GM23338 (cell line): ENCODE measurements at regions not wholly inside any gene's neighbourhood (a gene's known extent, or its start where the extent isn't known, plus 50 kb on each side); places are given as distances from the start of the nearest gene placed in this dataset.

Experiments
- ATAC-seq: fragments of 200-7000 bp; cut with Tn5 transposase; 3 replicates; pipeline ENCODE4 v1.9.1; 2020
- DNase-seq: peaks from one replicate; pipeline ENCODE4 v3.0.0-alpha.2; 2015; ENCODE audit warnings: low spot score
- H2AFZ ChIP-seq: fragments of 200-600 bp; sonication (generic); 2 replicates; pipeline ENCODE4 v1.8.0; 2016; ENCODE audit warnings: antibody characterized with exemption, mild to moderate bottlenecking, moderate library complexity
- H3F3A ChIP-seq: fragments of 200-600 bp; sonication (generic); replicated peaks from 2 replicates; pipeline ENCODE4 v1.8.0; 2017; ENCODE audit warnings: antibody characterized with exemption, mixed run types, low read depth
- H3K27ac ChIP-seq: fragments of 200-600 bp; sonication (generic); 2 replicates; pipeline ENCODE4 v1.6.1; 2016; ENCODE audit warnings: low read depth
- H3K27me3 ChIP-seq: fragments of 200-600 bp; sonication (generic); 2 replicates; pipeline ENCODE4 v1.8.0; 2016; ENCODE audit warnings: mild to moderate bottlenecking, mixed run types, moderate library complexity; ENCODE audit not compliant: insufficient read depth
- H3K36me3 ChIP-seq: fragments of 200-600 bp; sonication (generic); 2 replicates; pipeline ENCODE4 v1.8.0; 2016; ENCODE audit warnings: mild to moderate bottlenecking; ENCODE audit not compliant: insufficient read depth
- H3K4me1 ChIP-seq: fragments of 200-600 bp; sonication (generic); 2 replicates; pipeline ENCODE4 v1.8.0; 2016; ENCODE audit warnings: mild to moderate bottlenecking, moderate library complexity; ENCODE audit not compliant: insufficient read depth
- H3K4me2 ChIP-seq: fragments of 200-600 bp; sonication (generic); 2 replicates; pipeline ENCODE4 v1.7.1; 2017; ENCODE audit warnings: mixed run types
- H3K4me3 ChIP-seq: fragments of 200-600 bp; sonication (generic); 2 replicates; pipeline ENCODE4 v1.6.1; 2016; ENCODE audit warnings: mixed run types
- H3K79me2 ChIP-seq: fragments of 200-600 bp; sonication (generic); replicated peaks from 2 replicates; pipeline ENCODE4 v1.8.0; 2017; ENCODE audit warnings: mild to moderate bottlenecking; ENCODE audit not compliant: insufficient read depth
- H3K9me2 ChIP-seq: fragments of 200-600 bp; sonication (generic); 2 replicates; pipeline ENCODE4 v1.8.0; 2017; ENCODE audit not compliant: insufficient read depth
- H4K20me1 ChIP-seq: fragments of 200-600 bp; sonication (generic); replicated peaks from 2 replicates; pipeline ENCODE4 v1.8.0; 2017; ENCODE audit warnings: mild to moderate bottlenecking; ENCODE audit not compliant: insufficient read depth
- H3K27ac Mint-ChIP-seq: 2 replicates; pipeline ENCODE4 v1.8.0; 2020; ENCODE audit warnings: inconsistent platforms, mild to moderate bottlenecking, moderate library complexity, mixed read lengths
- H3K27me3 Mint-ChIP-seq: 3 replicates; pipeline ENCODE4 v1.8.0; 2022; ENCODE audit warnings: low read depth, mild to moderate bottlenecking, moderate library complexity, mixed read lengths, inconsistent platforms; ENCODE audit not compliant: insufficient read depth, poor library complexity
- H3K36me3 Mint-ChIP-seq: 3 replicates; pipeline ENCODE4 v1.8.0; 2021; ENCODE audit warnings: low read depth, mild to moderate bottlenecking, inconsistent platforms, moderate library complexity, mixed read lengths
- H3K4me1 Mint-ChIP-seq: 3 replicates; pipeline ENCODE4 v1.8.0; 2020; ENCODE audit warnings: mild to moderate bottlenecking, inconsistent platforms, mixed read lengths
- H3K4me3 Mint-ChIP-seq: 3 replicates; pipeline ENCODE4 v1.8.0; 2021; ENCODE audit warnings: moderate library complexity, mild to moderate bottlenecking, inconsistent platforms, mixed read lengths
- H3K9me3 Mint-ChIP-seq: 3 replicates; pipeline ENCODE4 v1.8.0; 2020; ENCODE audit warnings: moderate library complexity, mild to moderate bottlenecking, inconsistent platforms, mixed read lengths
- CTCF ChIP-seq, 2 experiments: fragments of 200-600 bp in 1 of 2; sonication (generic) in 1 of 2; conservative IDR thresholded peaks; 2 replicates each; pipeline versions ENCODE4 v1.5.1 to v1.6.1; 2016 to 2017; ENCODE audit warnings: antibody characterized with exemption in 2 of 2, low read depth in 2 of 2, mild to moderate bottlenecking in 2 of 2, moderate library complexity in 1 of 2
- EZH2phosphoT487 ChIP-seq: fragments of 200-600 bp; sonication (generic); IDR thresholded peaks from one replicate; pipeline ENCODE4 v1.8.1; 2018; ENCODE audit warnings: antibody characterized with exemption; ENCODE audit not compliant: unreplicated experiment
- REST ChIP-seq: IDR thresholded peaks from one replicate; pipeline ENCODE4 v1.6.1; 2018; ENCODE audit warnings: antibody characterized with exemption; ENCODE audit not compliant: unreplicated experiment
- STAT1 ChIP-seq: IDR thresholded peaks from one replicate; pipeline ENCODE4 v1.6.1; 2016; ENCODE audit warnings: antibody characterized with exemption; ENCODE audit not compliant: unreplicated experiment
- ZNF114 ChIP-seq: fragments of 250-450 bp; sonication (Bioruptor Pico); IDR thresholded peaks from 2 replicates; pipeline ENCODE4 v1.5.0; 2020; ENCODE audit warnings: mild to moderate bottlenecking, moderate library complexity
- ZNF462 ChIP-seq: fragments of 250-450 bp; sonication (Bioruptor Pico); IDR thresholded peaks from 2 replicates; pipeline ENCODE4 v1.5.0; 2020; ENCODE audit warnings: mild to moderate bottlenecking, moderate library complexity

DNA sequence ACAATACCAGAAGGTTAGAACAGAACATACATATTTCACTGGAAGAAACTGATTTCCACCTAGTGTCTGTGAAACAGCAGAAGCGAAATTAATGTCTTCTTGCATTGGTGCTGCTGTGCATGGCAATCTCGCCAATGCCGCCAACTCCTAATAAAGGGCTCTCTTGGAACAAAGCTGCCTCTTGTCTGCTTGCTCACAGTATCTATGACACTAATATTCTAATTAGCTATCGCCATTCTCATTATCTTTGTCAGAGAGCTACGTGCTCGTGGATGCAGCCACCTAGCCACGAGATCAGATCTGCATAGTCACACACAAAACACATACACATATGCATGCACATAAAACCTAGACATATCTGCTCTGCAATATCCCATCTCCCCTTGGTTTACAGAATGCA, 145.9 kb upstream of the OLIG3 start:
- Mint-ChIP-seq H3K9me3 (no peaks in the 10 kb centered on the region), H3K4me3 (no peak overlapping the region), H3K27ac (no peak overlapping the region), H3K27me3 (no peaks in the 10 kb centered on the region), H3K36me3 (no peaks in the 10 kb centered on the region), H3K4me1 (no peaks in the 10 kb centered on the region)
- no peaks in the 10 kb centered on the region for H3K4me1 ChIP-seq
- H3K27ac ChIP-seq: no peak overlapping the region
- no peak for TF ChIP-seq REST
- no peak for TF ChIP-seq ZNF462 (CRISPR knock-in tag)
- no peak for TF ChIP-seq ZNF114 (CRISPR knock-in tag)
- no peak for TF ChIP-seq CTCF (conservative IDR thresholded peaks at IDR 0.05; ENCODE audit: low read depth in 2 of 2)
- TF ChIP-seq STAT1: no peak
- TF ChIP-seq EZH2phosphoT487: no peak
- H3K27me3 ChIP-seq: no peaks in the 10 kb centered on the region
- H3K4me2 ChIP-seq: no peak overlapping the region
- peaks cover under 1% of the 10 kb centered on the region; the same call in 1 of the 2 replicates for H3K9me2 ChIP-seq
- no peak overlapping the region for H2AFZ ChIP-seq
- DNase-seq: no peak
- no peaks in the 10 kb centered on the region for H3K36me3 ChIP-seq
- H3K4me3 ChIP-seq: no peak overlapping the region
- H4K20me1 ChIP-seq: no peaks in the 10 kb centered on the region
- H3F3A ChIP-seq: no peaks in the 10 kb centered on the region
- no peak for ATAC-seq
- no peaks in the 10 kb centered on the region for H3K79me2 ChIP-seq
